M059J (cell line): ENCODE measurements at regions not wholly inside any gene's neighbourhood (a gene's known extent, or its start where the extent isn't known, plus 50 kb on each side); places are given as distances from the start of the nearest gene placed in this dataset.
A peak's percentile ranks its signal among the peaks of the same experiment; 100 is the strongest.
"Not testable (repeated sequence)": the region's sequence is repeated elsewhere in the genome, so short reads cannot be mapped to it uniquely, and the experiment has no call there.

Source experiments
- DNase-seq: peaks from one replicate; pipeline ENCODE4 v3.0.0-alpha.2; 2012; ENCODE audit warnings: low read depth

DNA sequence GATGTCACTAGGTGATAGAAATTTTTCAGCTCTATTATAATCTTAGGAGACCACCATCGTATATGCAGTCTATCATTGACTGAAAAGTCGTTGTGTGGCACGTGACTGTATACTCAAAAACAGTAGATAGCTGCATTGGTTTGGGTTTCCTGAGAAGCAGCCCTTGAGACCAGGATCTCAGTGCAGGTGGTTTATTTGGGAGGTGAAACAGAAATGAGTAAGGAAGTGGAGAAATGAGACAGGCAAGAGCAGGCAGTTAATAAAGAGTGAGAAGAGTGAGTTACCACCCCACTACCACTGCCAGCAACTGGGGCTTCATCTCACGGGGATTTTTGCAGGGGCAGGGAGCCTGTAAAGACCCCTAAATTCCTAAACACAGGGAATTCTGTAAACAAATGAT is 221.0 kb downstream of the SHQ1 start:
- no peak for DNase-seq

DNA sequence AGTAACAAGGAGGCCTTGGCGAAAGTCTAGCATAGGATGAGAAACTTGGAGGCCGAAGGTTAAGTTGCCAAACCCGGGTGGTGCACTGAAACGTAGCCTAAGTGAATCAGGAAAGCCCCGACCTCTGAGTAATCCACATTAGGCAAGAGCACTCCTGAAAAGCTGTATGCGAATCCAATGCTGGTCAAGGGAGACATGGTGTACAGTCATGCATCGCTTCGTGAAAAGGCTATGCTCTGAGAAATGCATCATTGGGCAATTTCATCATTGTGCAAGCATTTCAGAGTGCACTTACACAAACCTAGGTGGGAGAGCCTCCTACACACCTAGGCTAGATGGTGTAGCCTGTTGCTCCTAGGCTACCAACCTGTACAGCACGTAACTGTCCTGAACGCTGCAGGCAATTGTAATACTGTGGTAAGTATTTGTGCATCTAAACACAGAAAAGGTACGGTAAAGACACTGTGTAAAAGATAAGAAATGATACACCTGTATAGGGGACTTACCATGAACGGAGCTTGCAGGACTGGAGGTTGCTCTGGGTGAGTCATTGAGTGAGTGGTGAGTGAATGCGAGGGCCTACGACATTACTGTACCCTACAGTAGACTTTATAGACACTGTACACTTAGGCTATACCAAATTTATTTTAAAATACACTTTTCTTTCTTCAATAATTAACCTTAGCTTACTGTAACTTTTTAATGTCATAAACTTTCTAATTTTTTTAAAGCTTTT is 222.5 kb downstream of the SHQ1 start:
- DNase-seq: peak; percentile 60

DNA sequence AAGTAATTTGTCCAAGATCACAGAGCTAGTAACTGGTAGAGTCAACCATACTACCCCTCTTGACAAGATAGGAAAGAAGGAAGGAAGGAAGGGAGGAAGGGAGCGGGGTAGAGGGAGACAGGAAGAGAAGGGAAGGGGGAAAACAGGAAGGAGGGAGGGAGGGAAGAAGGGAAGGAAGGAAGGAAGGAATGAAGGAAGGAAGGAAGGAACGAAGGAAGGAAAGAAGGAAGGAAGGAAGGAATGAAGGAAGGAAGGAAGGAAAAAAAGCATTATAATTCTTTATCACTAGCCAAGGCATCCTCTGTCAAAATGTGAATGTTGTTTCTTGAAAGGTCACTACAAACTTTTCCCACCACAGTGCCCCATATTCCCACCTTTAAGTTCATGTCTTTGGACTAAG is 223.6 kb downstream of the SHQ1 start:
- no peak for DNase-seq

DNA sequence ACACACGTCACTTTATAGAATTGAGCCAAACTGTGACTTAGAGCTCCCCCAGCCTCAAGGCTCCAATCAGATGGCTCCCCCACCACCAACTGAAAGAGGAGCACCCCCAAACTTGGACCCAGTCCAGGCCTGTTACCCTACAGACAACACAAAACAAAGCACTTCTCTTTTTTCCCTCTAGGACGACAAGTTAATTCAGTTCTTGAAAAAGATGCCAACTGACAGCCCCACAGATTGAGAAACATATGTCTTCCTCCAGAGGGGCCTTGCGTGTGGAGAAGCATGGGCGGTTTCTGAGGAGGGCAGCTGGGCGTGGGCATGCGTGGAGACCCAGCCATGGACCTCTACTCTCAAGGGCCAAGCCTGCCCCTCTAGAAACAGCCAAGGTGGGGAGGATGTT is 229.5 kb downstream of the SHQ1 start:
- no peak for DNase-seq

DNA sequence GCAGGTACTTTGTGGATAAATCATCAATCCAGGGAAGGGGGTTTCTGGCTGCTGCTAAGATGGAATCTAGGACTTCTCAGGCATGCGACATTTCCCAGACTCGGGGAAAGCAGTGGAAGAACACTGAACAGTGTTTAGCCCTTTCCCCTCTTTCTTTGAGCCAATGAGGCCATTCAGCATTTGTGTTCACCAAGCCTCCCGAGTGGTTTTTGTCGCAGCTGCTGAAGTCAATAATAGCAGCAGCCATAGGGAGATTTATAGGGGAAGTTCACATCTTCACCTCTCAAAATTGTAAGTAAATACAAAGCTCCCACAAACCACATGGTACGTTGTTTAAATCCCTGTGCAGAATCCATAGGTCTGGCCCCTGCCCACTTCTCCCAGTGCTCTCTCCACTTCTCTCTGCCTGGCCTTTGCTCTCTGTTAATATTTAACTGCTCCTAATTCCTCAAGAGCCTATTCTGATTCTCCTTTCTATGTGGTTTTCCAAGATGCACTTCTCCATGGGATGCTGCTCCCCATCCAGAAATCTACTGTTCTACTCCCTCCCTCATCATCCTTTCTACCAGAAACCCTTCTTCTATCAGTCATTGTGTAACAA is 230.7 kb downstream of the SHQ1 start:
- DNase-seq: no peak

DNA sequence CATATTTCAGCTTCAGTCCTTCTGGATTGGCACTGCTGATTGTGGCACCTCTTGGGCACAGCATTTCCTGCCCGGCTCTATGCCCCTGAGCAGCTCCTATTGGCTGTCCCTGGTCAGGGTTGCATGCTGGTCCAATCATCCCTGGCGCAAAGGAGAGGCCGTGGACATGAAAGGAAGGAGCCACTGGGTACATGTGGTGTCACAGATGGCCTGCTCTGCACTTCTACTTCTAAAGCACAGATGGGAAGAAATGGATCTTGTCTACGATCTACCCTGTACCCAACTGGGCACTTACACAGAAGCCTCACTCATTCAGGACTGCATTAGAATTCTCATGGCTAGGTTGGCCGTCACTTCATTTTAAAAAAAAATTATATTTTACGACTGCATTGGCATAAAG is 232.5 kb downstream of the SHQ1 start:
- no peak for DNase-seq

DNA sequence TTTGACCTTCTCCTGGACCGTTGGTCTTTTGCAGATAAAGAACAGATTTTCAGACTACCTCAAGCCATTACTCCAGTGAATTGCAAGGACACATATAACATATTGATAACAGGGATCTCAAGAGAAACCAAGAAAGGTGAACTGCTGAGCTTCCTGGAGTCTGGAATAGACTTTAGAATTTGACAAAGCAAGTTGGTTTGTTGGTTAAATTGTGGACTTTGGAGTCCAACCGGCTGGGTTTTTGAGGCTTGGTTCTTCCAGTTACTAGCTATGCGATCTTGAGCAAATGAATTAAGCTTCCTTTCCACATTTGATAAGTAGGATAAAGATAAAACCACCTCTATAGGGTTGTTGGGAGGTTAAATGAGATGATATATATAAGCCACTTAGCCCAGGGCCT is 233.1 kb downstream of the SHQ1 start:
- DNase-seq: no peak

DNA sequence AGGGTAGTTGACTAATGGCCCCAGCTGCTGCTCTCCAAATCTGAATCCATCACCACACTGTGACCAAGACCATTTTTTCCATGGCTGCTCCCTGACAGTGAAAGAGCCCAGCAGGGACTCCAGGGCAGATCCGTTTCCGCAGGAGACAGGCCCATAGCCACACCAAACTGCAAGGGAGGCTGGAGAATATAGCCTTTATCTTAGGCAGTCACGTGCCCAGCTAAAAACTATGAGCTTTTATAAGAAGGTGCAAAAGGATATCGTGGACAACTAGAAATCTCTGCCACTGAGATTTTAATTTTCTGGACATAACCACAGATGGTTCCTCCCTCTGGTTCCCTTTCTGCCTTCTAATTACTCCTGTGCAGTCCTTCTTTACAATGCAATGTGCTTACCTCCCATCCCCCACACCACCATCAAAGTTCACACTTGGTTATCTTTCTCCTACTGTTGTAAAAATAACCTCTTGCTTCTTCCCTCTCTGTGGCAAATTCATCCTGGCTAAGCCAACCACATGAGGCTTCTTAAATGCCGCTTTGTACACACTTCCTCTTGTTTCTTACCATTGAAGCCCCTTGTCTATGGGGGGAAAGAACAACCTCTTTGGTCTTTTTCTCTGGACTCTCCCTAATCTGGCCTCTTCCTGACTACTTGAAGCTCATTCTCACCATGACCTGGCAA is 233.7 kb downstream of the SHQ1 start:
- DNase-seq: no peak

DNA sequence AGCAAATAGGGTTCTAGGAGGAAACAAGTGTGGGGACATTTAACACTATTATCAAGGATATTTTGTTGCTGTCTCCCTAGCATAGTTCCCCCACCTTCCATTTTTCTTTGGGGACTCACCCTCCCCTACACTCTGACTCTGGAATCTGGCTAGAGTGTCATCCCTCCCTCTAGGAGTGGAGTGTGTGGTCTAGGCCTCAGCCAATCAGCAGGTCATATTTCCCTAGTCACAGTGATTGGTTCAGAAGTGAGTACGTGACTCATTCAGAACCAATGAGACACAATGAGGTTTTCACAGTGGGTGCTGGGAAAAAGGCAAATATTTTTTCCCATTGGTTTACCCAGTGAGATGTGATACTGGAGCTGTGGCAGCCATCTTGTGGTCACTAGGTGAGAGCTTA is 234.4 kb downstream of the SHQ1 start:
- DNase-seq: no peak

DNA sequence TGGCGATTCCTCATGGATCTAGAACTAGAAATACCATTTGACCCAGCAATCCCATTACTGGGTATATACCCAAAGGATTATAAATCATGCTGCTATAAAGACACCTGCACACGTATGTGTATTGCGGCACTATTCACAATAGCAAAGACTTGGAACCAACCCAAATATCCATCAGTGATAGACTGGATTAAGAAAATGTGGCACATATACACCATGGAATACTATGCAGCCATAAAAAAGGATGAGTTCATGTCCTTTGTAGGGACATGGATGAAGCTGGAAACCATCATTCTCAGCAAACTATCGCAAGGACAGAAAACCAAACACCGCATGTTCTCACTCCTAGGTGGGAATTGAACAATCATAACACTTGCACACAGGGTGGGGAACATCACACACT is 239.1 kb downstream of the SHQ1 start:
- DNase-seq: not testable (repeated sequence)

DNA sequence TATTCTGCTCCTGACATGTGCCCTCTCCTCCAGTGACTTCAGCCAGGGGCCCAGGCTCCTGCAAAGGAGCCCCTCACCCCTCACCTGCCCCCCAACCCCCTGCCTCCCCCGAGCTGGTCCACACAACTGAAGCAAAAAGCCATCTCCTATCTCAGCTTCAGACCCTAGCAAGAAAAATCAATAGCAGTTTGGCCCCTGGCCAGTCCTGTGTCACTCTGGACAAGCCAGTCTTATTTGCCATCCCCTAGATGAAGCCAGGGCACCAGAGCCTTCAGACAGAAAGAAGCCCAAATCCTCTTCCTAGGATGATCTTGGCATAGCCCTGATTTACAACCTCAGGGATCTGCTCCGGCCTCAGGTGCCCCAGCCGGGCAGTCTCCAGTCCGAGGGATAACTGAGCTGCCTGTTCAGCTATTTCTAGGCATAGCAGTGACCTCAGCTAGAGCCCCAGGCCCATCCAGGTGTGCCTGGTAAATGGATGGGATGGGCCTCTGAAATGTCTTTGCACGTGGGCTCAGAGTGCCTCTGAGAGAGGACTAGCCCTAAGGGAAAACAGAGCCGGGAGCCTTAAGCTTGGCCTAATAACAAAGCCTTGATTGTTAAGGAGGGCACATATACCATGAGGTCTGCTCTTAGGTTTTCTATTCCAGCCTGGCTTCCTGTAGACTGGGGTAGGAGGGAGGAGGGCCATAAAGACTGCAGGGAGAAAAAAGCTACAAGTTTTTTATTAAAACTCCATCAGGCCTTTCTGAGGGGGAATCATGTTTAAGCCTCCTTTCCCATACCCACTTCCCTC is 242.0 kb downstream of the SHQ1 start:
- no peak for DNase-seq

DNA sequence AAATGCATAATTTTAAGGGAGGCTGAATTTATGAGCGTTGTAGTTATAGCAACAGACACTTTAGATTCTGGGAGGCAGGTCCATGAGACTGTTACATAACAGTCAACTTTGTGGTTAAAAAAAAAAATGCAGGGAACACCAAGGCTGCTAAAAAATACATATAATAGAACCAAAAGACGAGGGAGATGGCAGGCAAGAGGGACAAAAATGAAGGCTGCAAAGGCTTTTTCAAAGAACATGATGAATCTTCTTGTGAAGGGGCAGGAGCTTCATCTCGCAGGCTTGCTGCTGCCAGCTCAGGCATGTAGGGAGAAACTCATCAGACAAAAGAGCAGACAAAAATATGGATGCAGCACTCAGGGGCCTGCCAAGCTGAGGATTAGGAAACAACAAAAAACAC is 243.9 kb downstream of the SHQ1 start:
- DNase-seq: no peak

DNA sequence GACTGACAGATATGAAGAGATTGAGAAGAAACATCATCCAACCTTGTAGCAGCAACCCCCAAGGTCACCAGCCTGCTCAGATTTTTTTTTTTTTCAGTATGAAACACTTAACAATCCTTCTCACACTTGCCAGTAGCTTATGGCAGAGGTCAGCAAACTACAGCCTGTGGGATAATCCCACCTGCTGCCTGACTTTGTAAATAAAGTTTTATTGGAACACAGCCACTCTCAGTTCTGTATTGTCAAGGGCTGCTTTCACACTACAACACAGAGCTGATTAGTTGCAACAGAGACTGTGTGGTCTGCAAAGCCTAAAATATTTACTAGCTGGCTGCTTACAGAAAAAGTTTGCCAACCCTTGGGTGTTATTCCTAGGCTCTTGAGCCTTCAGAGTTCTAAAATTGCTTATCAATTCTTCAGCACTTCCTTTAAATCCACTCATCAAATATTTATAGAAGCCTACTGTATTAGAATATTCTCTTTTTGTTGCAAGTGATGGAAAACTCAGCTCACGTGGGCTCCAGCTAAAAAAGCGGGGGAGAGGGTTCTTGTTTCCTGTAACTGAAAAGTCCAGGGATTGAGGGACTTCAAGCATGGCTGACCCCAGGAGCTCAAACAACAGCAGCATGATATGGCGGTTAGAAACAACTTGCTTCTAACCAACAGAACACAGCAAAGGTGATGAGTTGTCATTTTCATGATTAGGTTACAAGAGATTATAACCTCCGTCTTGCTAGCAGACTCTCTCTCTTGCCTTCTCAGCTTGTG is 246.1 kb downstream of the SHQ1 start:
- DNase-seq: no peak

DNA sequence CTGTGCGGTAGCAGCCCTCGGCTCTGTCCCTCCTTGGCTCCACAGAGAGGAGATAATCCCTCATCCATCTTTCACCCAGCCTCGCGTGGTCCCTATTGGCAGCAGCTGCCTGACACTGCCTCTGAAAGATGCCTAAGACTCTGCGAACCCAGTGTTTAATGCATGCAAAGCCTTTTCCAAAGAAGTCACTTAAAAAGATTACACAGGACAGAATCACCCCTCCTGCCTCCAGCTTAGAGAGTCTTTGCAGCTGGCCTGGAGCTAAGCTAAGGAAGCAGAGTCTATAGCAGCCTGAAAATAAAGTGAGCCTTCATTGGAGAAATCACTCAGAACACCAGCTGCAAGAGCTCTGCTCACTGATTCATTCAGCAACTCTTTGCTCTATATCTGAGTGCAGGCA is 247.2 kb downstream of the SHQ1 start:
- no peak for DNase-seq

DNA sequence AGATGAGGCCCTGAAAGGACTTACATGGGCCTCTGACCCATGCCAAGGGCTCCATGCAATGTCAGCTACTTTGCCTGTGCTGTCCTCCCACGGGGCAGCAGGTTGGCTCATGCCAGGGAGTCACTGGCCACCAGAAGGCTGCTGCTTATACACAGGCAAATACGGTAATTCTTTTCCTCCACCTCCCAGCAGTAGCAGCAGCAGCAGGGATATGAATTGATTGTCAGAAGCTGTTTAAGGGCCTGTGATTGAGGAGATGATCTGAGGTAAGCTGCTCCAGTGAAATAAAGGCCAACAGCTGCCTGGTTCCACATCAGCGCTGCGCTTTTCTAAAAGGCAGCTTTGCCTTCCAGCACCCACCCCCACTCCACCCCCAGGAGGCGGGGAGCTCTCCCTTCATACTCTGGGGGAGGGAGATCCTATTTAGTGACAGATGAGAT is 250.5 kb downstream of the SHQ1 start:
- peak; percentile 12 for DNase-seq

DNA sequence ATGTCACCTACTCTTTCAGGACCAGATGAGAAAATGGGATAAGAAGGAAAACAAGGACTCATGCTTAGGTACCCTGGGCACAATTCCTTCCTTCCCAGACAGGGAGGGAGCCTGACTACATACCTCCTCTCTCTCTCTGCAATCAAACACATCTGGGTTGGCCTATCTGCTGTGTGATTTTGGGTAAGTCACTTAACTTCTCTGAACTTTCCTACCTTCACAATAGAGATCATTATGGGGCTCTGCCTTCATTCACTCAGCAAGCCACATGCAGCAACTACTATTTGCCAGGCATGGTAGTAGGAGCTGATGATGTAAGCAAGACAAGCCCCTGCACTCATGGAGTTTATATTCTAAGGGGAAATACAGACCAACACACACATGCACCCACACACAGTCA is 251.2 kb downstream of the SHQ1 start:
- no peak for DNase-seq

DNA sequence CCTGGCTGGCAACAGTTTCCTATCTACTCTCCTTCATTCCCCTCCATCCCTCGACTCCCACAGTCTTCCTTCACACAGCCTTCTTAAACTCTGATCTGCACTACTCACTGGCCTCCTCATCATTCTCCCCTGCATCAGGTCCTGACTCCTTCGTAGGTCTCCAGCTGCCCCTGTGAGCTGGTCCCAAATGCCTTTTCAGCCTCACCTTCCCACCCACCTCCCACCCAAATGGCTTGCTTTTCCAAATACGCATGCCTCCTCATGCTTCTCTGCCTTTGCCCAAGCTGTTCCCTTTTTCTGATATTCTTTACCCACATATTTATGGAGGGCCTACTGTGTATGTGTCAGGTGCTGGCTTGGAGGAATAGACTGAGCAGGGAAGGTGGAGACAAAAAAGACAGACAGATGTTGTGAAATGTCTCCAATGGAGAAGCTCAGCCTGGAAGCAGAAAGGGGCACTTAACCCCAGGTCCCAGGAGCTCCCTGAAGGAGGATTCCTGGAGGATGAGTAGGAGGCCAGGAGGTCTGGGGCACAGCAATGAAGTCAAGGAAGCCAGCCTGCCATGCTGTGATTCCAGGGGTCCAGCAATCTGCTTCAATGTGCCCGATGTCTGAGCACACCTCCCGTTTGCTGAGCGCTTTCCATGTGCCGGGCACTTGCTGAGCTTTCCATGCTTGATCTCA is 252.2 kb downstream of the SHQ1 start:
- peak; percentile 53 for DNase-seq

DNA sequence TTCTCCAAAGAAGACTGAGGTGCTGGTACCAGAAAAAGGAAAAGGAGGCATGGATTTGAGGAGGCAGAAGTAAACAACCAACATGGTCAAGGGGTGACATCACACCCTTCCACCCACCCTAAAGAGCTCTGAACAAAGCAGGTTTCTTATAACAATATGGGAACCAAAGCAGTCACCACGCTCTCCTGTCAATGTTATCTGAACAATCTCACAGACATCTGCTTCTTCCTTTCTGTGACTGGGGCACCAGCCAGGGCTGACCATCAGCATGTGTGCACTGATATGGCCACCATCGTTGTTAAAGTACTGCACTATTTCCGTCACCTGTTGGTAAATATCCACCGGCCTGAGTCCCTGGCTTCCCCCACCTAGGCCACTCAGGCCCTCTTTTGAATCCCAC is 252.9 kb downstream of the SHQ1 start:
- peak; percentile 12 for DNase-seq

DNA sequence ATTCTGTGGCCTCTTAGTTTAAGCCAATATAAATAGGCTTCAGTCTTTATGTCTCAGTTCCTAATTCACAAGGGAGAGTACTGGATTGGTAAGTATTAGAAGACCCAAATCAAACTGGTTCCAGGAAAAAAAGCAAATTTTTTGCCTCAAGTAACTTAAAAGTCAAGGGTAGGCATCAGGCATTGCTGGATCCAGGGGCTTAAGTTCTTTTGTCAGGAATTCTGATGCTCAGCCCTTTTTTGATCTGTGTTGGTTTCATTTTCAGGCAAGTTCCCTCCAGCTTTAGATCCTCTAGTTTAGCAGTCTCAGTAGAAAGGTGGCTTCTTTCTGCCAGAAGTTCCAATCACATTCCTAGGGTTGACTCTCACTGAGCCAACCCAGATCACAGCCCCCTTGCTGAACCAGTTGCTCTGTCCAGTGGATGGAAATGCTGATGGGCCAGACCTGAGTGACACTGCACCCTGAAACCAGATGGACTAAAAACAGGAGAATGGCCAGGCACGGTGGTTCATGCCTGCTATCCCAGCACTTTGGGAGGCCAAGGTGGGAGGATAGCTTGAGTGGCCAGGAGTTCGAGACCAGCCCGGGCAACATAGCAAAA is 253.5 kb downstream of the SHQ1 start:
- peak; percentile 1 for DNase-seq

DNA sequence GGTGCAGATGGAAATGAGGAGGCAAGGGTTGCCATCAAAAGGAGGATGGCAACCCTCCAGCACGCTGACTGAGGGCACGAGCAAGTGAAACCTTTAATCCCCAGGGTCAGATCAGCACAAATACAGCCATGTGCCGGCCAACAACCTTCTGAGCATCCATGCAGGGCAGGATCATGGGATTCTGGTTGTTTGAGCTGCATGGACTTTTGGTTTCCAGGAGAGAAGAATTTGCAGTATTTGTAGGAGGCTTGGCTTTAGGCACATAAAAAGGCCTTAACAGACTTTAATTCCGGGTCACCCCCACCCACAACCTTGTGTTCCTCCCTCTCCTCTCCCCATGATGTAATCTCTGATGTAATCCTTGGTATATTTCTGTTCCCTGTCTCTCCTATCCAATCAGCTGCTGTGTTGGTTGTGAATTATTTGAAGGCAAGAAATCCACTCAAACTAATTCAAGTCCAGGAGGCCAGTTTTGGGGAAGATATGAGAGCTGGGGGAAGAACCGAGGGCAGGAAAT is 254.3 kb downstream of the SHQ1 start:
- DNase-seq: no peak
